ENCODE measurements at regions not wholly inside any gene's neighbourhood (a gene's known extent, or its start where the extent isn't known, plus 50 kb on each side); places are given as distances from the start of the nearest gene placed in this dataset.

GRCh38 chr2:129721236-129721635 lies 258.2 kb upstream of the RAB6C start:
- TF ChIP-seq POLR2A (IDR thresholded peaks at IDR 0.05) (no peak), CTCF (IDR thresholded peaks at IDR 0.05) (no peak), EP300 (IDR thresholded peaks at IDR 0.05) (no peak)

Measured in ovary (tissue), 3 donors.